IMR-90 (cell line): ENCODE measurements at regions not wholly inside any gene's neighbourhood (a gene's known extent, or its start where the extent isn't known, plus 50 kb on each side); places are given as distances from the start of the nearest gene placed in this dataset.

Experiments used
- BHLHE40 ChIP-seq: fragments of 150-350 bp; IDR thresholded peaks from 2 replicates; pipeline ENCODE4 v1.6.1; 2016; ENCODE audit warnings: mild to moderate bottlenecking, low read depth, low read length
- CEBPB ChIP-seq: IDR thresholded peaks from 2 replicates; pipeline ENCODE4 v1.6.1; 2012; ENCODE audit warnings: low read depth, low read length, improper control_type of control experiment
- CHD1 ChIP-seq: IDR thresholded peaks from 2 replicates; pipeline ENCODE4 v1.6.1; 2012; ENCODE audit warnings: low read depth, low read length, improper control_type of control experiment
- CTCF ChIP-seq: conservative IDR thresholded peaks from 2 replicates; pipeline ENCODE4 v1.5.1; 2012; ENCODE audit warnings: mild to moderate bottlenecking, low read depth, low read length, improper control_type of control experiment
- FOS ChIP-seq: fragments of 150-350 bp; IDR thresholded peaks from 2 replicates; pipeline ENCODE4 v1.6.1; 2016; ENCODE audit warnings: low read depth, low read length
- MXI1 ChIP-seq: IDR thresholded peaks from 2 replicates; pipeline ENCODE4 v1.6.1; 2012; ENCODE audit warnings: low read depth, mild to moderate bottlenecking, low read length, moderate library complexity, borderline replicate concordance
- POLR2A ChIP-seq: IDR thresholded peaks from 2 replicates; pipeline ENCODE4 v1.6.1; 2012; ENCODE audit warnings: mild to moderate bottlenecking, low read depth, low read length
- RCOR1 ChIP-seq: IDR thresholded peaks from 2 replicates; pipeline ENCODE4 v1.6.1; 2012; ENCODE audit warnings: mild to moderate bottlenecking, low read length, improper control_type of control experiment; ENCODE audit not compliant: insufficient replicate concordance
- RFX5 ChIP-seq: IDR thresholded peaks from 2 replicates; pipeline ENCODE4 v1.8.0; 2012; ENCODE audit warnings: low read depth, mild to moderate bottlenecking, low read length, moderate library complexity

- TF ChIP-seq CTCF (no peak), RFX5 (no peak), RCOR1 (no peak), MXI1 (no peak), CEBPB (no peak), POLR2A (no peak), FOS (no peak), CHD1 (no peak), BHLHE40 (no peak)
Observed at GRCh38 chr5:158407824-158408195, 548.9 kb upstream of the CLINT1 start.
